ENCODE measurements at regions not wholly inside any gene's neighbourhood (a gene's known extent, or its start where the extent isn't known, plus 50 kb on each side); places are given as distances from the start of the nearest gene placed in this dataset.
A peak's percentile ranks its signal among the peaks of the same experiment; 100 is the strongest.
"Not testable (repeated sequence)": the region's sequence is repeated elsewhere in the genome, so short reads cannot be mapped to it uniquely, and the experiment has no call there.

DNA sequence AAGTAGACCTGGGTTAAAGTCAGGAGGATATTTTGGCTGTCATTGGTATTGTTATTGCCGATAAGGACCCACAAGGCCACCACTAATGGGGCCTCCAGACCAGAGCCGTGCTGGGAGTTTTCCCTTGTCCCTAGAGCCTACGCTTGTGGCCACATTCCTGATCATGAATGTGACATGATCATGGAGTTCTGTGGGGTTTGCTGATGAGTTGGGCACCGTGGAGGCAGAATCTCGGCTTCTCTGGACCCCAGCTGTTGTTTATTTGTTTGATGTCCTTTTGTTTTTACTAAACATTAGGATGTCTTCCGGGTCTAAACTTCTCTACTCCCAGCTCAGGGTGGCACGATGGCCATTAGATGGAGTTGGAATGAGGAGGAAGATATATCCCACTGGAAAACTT is 74.9 kb upstream of the TMPRSS2 start:
- no peak for DNase-seq

GRCh38 chr21:41582298-41582840 is 74.4 kb upstream of the TMPRSS2 start:
- DNase-seq = no peak

DNA sequence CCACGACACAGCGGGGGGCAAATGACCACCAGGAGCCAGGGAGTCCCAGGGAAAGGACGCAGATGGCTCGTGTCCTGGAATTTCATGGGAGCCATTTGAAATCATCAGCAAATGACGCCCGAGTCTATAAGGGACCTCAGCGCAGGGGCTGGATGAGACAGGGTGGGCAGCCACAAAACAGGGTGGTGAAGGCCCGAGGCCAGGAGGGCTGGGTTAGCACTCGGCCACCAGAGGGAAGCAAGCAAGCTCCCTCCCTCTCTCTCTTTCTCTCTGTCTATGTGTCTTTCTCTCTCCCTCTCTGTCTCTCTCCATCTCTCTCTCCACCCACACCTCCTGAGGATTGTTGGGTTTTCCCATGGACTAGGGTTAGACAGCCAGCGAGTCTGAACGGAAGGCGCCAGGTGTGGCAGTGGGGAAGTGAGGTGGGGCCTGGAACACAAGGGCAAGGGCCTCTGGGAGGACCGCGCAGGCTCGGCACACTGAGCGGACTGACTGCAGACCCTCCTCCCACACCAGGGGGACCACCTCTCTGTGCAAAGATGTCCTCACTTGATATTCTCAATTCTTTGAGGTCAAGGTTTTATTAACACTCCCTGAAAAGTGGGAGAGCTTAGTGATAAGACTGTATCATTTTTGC is 73.8 kb upstream of the TMPRSS2 start:
- no peak for DNase-seq

- no peak for DNase-seq
These were observed 73.0 kb upstream of the TMPRSS2 start for GRCh38 chr21:41580758-41581554.

DNA sequence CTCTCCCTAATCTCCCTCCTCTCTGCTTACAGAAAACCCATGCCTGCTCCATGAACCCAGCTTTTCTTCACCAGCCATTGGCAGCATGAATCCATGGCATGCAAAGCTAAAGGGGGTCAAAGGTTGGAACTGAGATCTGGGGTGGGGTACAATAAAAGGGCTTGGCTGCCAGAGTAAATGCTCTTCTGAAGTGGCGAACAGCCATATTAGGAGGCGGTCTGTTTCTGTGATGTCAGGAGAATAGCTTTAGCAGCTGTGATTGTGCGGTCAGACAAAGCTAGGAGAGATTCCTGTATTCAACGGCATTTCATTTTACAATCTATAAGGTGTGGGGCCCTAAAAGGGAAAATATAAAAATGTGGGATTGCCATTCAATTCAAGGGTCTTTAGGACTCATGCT is 71.7 kb upstream of the TMPRSS2 start:
- no peak for DNase-seq

DNA sequence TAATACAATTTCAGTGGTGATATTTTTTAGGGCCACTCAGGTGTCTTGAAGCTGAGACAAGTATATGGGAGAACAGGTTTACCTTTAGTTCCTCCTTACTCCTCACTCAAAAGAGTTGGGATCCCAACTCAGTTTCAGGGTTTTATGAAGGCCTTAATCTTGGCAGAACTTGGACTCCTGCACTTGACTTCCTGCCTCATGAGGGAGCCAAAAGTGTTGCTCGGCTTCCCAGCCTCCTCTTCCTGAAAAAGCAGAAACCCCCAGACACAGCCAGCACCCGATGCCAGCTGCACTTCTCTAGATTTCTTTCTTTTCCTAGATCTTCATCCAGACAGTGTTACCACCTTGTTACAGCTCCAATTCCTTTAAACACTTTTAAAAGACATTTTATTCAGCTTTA is 70.8 kb upstream of the TMPRSS2 start:
- no peak for DNase-seq

- no peak for DNase-seq
These were observed 70.1 kb upstream of the TMPRSS2 start for GRCh38 chr21:41578083-41578482.

GRCh38 chr21:41576013-41576615 is 68.2 kb upstream of the TMPRSS2 start:
- no peak for DNase-seq

DNA sequence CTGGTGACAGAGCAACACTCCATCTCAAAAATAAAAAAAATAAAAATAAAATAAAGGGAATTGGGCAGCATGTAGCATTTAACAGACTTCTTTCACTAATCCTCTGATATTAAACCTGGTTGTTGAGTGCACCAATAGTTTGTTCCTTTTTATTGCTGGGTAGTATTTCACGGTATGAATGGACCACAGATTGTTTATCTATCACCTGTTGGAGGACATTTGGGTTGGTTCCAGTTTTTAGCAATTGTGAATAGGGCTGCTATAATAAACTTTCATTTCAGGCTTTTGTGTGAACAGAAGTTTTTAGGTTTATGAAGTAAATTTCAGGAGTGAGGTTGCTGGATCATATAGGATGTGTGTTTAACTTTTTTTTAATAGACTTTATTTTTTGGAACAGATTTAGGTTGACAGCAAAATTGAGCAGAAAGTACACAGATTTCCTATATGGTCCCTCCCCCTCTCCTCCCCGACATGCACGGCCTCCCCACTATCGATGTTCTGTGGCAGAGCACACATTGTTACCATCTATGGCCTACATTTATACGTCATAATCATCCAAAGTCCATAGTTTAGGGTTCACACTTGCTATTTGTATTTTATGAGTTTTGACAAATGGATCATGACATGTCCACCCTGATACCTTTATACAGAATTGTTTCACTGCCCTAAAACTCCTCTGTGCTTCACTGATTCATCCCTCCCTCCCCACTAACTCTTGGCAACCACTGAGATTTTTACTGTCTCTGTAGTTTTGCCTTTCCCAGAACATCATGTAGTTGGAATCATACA is 66.1 kb upstream of the TMPRSS2 start:
- no peak for DNase-seq

GRCh38 chr21:41571938-41572510 is 64.1 kb upstream of the TMPRSS2 start:
- no peak for DNase-seq

DNA sequence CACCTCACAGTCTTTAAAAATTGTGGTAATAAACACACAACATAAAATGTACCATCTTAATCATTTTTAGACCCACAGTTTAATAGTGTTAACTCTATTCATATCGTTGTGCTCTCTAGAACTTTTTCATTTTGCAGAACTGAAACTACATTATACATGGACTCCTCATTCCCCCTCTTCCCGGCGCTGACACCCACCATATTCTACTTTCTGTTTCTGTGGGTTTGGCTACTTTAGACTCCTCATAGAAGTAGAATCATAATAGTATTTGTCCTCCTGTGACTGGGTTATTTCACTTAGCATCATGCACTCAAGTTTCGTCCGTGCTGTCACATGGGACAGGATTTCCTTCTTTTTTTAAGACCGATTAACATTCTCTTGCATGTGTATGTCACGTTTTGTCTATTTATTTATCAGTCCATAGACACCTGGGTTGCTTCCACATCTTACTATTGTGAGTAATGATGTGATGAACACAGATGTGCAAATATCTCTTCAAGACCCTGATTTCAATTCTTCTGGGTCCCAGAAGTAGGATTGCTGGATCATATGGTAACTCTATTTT is 62.9 kb upstream of the TMPRSS2 start:
- DNase-seq = no peak

GRCh38 chr21:41568606-41569385 is 60.8 kb upstream of the TMPRSS2 start:
- no peak for DNase-seq

- no peak for DNase-seq
These were observed 60.0 kb upstream of the TMPRSS2 start for GRCh38 chr21:41567901-41568510.

- DNase-seq = not testable (repeated sequence)
These were observed 59.3 kb upstream of the TMPRSS2 start for GRCh38 chr21:41567237-41567636.

GRCh38 chr21:41566500-41567014 is 58.6 kb upstream of the TMPRSS2 start:
- no peak for DNase-seq

DNA sequence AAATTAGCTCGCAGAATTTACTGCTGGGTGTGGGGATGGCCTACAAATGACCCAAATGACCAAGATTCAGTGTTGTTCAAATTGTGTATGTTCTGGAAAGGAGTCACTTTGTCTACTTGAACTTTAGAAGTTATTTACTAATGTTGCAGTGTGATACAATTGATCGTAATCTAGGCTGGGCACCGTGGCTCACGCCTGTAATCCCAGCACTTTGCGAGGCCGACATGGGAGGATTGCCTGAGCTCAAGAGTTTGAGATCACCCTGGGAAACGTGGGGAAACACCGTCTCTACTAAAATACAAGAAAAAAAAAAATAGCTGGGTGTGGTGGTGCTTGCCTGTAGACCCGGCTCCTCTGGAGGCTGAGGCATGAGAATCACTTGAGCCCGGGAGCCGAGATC is 57.6 kb upstream of the TMPRSS2 start:
- DNase-seq = no peak

- DNase-seq = peak; percentile 76
These were observed 56.9 kb upstream of the TMPRSS2 start for GRCh38 chr21:41564871-41565274.

GRCh38 chr21:41562101-41563000 is 54.4 kb upstream of the TMPRSS2 start:
- DNase-seq = peak; percentile 24

GRCh38 chr21:41561701-41562100 is 53.7 kb upstream of the TMPRSS2 start:
- DNase-seq = no peak

Data from fibroblast of upper back skin (primary cell).